H1 (cell line): ENCODE measurements at regions not wholly inside any gene's neighbourhood (a gene's known extent, or its start where the extent isn't known, plus 50 kb on each side); places are given as distances from the start of the nearest gene placed in this dataset.

ENCODE experiments used
- RFX5 ChIP-seq: IDR thresholded peaks from 2 replicates; pipeline ENCODE4 v1.6.1; 2011; ENCODE audit warnings: low read depth, low read length, improper control_type of control experiment, borderline replicate concordance
- TF ChIP-seq, protein P1 (sequence below): fragments of 300-600 bp; sonication (generic); IDR thresholded peaks from 2 replicates; pipeline ENCODE4 v1.7.1; 2012; ENCODE audit warnings: low read length, moderate library complexity, mild to moderate bottlenecking, inconsistent platforms; ENCODE audit not compliant: insufficient replicate concordance

GRCh38 chr18:27763341-27763740 lies 413.6 kb downstream of the CDH2 start (continued):
- TF ChIP-seq, protein P1, sequence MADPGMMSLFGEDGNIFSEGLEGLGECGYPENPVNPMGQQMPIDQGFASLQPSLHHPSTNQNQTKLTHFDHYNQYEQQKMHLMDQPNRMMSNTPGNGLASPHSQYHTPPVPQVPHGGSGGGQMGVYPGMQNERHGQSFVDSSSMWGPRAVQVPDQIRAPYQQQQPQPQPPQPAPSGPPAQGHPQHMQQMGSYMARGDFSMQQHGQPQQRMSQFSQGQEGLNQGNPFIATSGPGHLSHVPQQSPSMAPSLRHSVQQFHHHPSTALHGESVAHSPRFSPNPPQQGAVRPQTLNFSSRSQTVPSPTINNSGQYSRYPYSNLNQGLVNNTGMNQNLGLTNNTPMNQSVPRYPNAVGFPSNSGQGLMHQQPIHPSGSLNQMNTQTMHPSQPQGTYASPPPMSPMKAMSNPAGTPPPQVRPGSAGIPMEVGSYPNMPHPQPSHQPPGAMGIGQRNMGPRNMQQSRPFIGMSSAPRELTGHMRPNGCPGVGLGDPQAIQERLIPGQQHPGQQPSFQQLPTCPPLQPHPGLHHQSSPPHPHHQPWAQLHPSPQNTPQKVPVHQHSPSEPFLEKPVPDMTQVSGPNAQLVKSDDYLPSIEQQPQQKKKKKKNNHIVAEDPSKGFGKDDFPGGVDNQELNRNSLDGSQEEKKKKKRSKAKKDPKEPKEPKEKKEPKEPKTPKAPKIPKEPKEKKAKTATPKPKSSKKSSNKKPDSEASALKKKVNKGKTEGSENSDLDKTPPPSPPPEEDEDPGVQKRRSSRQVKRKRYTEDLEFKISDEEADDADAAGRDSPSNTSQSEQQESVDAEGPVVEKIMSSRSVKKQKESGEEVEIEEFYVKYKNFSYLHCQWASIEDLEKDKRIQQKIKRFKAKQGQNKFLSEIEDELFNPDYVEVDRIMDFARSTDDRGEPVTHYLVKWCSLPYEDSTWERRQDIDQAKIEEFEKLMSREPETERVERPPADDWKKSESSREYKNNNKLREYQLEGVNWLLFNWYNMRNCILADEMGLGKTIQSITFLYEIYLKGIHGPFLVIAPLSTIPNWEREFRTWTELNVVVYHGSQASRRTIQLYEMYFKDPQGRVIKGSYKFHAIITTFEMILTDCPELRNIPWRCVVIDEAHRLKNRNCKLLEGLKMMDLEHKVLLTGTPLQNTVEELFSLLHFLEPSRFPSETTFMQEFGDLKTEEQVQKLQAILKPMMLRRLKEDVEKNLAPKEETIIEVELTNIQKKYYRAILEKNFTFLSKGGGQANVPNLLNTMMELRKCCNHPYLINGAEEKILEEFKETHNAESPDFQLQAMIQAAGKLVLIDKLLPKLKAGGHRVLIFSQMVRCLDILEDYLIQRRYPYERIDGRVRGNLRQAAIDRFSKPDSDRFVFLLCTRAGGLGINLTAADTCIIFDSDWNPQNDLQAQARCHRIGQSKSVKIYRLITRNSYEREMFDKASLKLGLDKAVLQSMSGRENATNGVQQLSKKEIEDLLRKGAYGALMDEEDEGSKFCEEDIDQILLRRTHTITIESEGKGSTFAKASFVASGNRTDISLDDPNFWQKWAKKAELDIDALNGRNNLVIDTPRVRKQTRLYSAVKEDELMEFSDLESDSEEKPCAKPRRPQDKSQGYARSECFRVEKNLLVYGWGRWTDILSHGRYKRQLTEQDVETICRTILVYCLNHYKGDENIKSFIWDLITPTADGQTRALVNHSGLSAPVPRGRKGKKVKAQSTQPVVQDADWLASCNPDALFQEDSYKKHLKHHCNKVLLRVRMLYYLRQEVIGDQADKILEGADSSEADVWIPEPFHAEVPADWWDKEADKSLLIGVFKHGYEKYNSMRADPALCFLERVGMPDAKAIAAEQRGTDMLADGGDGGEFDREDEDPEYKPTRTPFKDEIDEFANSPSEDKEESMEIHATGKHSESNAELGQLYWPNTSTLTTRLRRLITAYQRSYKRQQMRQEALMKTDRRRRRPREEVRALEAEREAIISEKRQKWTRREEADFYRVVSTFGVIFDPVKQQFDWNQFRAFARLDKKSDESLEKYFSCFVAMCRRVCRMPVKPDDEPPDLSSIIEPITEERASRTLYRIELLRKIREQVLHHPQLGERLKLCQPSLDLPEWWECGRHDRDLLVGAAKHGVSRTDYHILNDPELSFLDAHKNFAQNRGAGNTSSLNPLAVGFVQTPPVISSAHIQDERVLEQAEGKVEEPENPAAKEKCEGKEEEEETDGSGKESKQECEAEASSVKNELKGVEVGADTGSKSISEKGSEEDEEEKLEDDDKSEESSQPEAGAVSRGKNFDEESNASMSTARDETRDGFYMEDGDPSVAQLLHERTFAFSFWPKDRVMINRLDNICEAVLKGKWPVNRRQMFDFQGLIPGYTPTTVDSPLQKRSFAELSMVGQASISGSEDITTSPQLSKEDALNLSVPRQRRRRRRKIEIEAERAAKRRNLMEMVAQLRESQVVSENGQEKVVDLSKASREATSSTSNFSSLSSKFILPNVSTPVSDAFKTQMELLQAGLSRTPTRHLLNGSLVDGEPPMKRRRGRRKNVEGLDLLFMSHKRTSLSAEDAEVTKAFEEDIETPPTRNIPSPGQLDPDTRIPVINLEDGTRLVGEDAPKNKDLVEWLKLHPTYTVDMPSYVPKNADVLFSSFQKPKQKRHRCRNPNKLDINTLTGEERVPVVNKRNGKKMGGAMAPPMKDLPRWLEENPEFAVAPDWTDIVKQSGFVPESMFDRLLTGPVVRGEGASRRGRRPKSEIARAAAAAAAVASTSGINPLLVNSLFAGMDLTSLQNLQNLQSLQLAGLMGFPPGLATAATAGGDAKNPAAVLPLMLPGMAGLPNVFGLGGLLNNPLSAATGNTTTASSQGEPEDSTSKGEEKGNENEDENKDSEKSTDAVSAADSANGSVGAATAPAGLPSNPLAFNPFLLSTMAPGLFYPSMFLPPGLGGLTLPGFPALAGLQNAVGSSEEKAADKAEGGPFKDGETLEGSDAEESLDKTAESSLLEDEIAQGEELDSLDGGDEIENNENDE: no peak
- TF ChIP-seq RFX5: no peak
- TF ChIP-seq, all 59 proteins: peak for 0
